Cardiac fibroblast (primary cell): ENCODE measurements at regions not wholly inside any gene's neighbourhood (a gene's known extent, or its start where the extent isn't known, plus 50 kb on each side); places are given as distances from the start of the nearest gene placed in this dataset.
A peak's percentile ranks its signal among the peaks of the same experiment; 100 is the strongest.

Experiments
- DNase-seq, 2 donors: peaks; one replicate each; pipeline versions ENCODE4 v3.0.0 to v3.0.0-alpha.2; 2010; ENCODE audit warnings: low read depth in 2 of 2
- H3K4me3 ChIP-seq, 2 donors: replicated peaks in 1 of 2; 1 replicate in 1 of 2; 2 replicates in 1 of 2; pipeline ENCODE4 v1.5.1; 2011; ENCODE audit warnings: low read depth in 2 of 2, low read length in 2 of 2, mild to moderate bottlenecking in 2 of 2, moderate library complexity in 1 of 2
- CTCF ChIP-seq: IDR thresholded peaks from one replicate; pipeline ENCODE4 v1.5.1; 2011; ENCODE audit warnings: low read depth, mild to moderate bottlenecking, low read length, inconsistent platforms

GRCh38 chr1:209509039-209509438 lies 74.5 kb upstream of the CAMK1G start:
- H3K4me3 ChIP-seq, result no peak overlapping the region
- no peak for TF ChIP-seq CTCF
- no peak for DNase-seq

GRCh38 chr1:209510063-209510462 lies 73.5 kb upstream of the CAMK1G start:
- H3K4me3 ChIP-seq, result no peak overlapping the region
- TF ChIP-seq CTCF, result no peak
- no peak for DNase-seq

GRCh38 chr1:209511169-209511568 lies 72.3 kb upstream of the CAMK1G start:
- no peak overlapping the region for H3K4me3 ChIP-seq
- TF ChIP-seq CTCF, result no peak
- DNase-seq, result no peak

GRCh38 chr1:209512821-209513220 lies 70.7 kb upstream of the CAMK1G start:
- no peak overlapping the region for H3K4me3 ChIP-seq
- no peak for DNase-seq
- no peak for TF ChIP-seq CTCF

GRCh38 chr1:209513226-209513625 lies 70.3 kb upstream of the CAMK1G start:
- H3K4me3 ChIP-seq, result no peak overlapping the region
- peak; percentile 72 for TF ChIP-seq CTCF
- DNase-seq, result peak; percentile 47 to 64

- no peak for DNase-seq
- TF ChIP-seq CTCF, result no peak
- no peak overlapping the region for H3K4me3 ChIP-seq
Observed at GRCh38 chr1:209516771-209517680, 66.5 kb upstream of the CAMK1G start.
